KOPT-K1 (cell line): ENCODE measurements at regions not wholly inside any gene's neighbourhood (a gene's known extent, or its start where the extent isn't known, plus 50 kb on each side); places are given as distances from the start of the nearest gene placed in this dataset.

Experiments
- H3K27ac ChIP-seq: fragments of 200-600 bp; sonication (generic); 2 replicates; pipeline ENCODE4 v1.5.1; 2016; ENCODE audit warnings: antibody characterized with exemption, mild to moderate bottlenecking, low read depth, low read length; ENCODE audit not compliant: poor library complexity, severe bottlenecking
- H3K36me3 ChIP-seq: fragments of 200-600 bp; sonication (generic); 2 replicates; pipeline ENCODE4 v1.5.1; 2017; ENCODE audit warnings: antibody characterized with exemption, mild to moderate bottlenecking, low read length, moderate library complexity; ENCODE audit not compliant: insufficient read depth
- H3K9me3 ChIP-seq: fragments of 200-600 bp; sonication (generic); 2 replicates; pipeline ENCODE4 v1.5.1; 2017; ENCODE audit warnings: antibody characterized with exemption, low read length, mild to moderate bottlenecking; ENCODE audit not compliant: insufficient read depth, poor library complexity, severe bottlenecking

DNA sequence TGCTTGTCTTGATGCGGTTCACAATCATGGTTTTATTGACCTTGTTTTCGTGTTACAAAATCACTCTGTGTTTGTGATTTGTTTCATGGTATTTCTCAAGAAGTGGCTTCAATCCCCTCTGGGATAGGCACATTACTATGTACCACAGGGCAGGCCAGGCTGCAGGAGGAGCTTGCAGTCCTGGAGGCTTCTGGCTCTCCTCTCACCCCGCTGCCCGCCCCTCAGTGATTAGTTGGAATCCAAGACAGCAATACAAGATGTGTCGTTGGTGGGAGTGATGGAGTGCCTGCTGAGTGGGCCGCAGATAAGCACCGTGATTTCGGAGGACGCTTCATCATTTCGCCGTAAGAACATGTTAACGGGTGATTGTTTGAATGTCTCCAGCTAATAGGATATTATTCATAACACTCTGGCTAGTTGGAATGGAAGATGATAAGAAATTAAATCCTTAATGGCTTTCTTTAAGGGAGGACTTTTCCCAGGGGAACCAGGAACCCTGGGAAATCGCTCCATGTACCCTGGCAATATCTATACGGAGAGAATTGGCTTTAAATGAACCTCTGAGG, 384.4 kb downstream of the MIAT start:
- no peaks in the 10 kb centered on the region for H3K36me3 ChIP-seq
- peaks cover 4% of the 10 kb centered on the region for H3K9me3 ChIP-seq

DNA sequence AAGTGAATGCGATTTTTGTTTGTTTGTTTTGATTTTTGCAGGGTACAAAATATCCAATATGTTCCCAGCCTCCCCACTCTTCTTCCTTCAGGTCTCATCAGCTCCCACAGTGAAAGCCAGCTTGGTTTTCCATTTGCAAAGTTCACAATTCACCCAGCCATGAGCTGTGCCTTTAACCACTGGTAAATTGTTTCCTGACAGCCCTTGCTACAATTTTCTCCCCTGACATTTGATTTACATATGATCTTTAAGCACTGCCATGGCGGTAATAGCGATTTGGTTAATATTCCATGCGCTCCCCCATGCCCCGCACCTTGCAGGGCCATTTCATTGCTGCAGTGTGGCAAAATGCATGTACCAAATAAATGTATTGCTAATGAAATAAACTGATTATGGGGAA, 385.9 kb downstream of the MIAT start:
- Histone ChIP-seq H3K36me3 (no peaks in the 10 kb centered on the region), H3K9me3 (peaks cover 6% of the 10 kb centered on the region), H3K27ac (no peak overlapping the region)

More for the DNA sequence above, 384.4 kb downstream of the MIAT start:
- no peak overlapping the region for H3K27ac ChIP-seq

GRCh38 chr22:27045103-27045947, 387.9 kb downstream of the MIAT start:
- Histone ChIP-seq H3K9me3 (peaks cover 6% of the 10 kb centered on the region), H3K27ac (no peak overlapping the region), H3K36me3 (no peaks in the 10 kb centered on the region)

DNA sequence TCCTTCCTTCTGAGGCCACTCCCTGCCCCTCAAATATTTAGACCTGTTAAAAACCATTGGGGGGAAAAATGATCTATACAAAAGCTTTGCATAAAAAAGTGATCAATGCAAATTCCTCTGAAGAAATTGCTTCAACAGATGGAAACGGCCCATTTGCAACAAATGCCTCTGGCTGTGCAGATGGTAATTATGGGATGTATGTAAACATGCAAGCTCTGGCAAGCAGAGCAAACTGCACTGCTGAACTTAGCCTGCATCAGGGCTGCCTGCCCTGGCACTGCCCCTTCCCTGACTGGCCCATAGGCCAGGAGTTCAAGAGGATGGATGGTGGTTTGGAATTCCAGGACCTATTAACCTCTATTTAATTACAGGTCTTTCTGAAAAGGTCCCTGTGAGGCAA, 388.7 kb downstream of the MIAT start:
- Histone ChIP-seq H3K36me3 (no peaks in the 10 kb centered on the region), H3K9me3 (peaks cover 6% of the 10 kb centered on the region), H3K27ac (no peak overlapping the region)

DNA sequence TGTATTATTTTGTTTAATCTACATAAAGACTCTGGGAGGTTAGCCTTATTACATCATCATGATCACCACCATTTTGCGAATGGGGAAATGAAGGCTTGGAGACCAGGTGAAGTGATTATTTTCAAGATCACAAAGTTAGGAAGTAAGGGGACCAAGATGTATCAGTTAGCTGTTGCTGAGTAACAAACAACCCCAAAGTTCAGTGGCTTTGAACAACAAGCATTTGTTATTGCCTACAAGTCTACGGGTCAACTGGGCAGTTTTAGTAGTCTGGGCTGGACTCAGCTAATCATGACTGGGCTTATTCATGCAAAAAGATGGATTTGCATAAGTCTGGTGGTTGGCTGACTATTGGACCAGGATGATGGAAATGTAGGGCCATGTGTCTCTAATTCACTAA, 389.2 kb downstream of the MIAT start:
- peaks cover 6% of the 10 kb centered on the region for H3K9me3 ChIP-seq
- H3K27ac ChIP-seq = no peak overlapping the region
- no peaks in the 10 kb centered on the region for H3K36me3 ChIP-seq

- Histone ChIP-seq H3K36me3 (no peaks in the 10 kb centered on the region), H3K9me3 (peaks cover 6% of the 10 kb centered on the region), H3K27ac (no peak overlapping the region)
Measured at GRCh38 chr22:27050771-27051170, 393.4 kb downstream of the MIAT start.

DNA sequence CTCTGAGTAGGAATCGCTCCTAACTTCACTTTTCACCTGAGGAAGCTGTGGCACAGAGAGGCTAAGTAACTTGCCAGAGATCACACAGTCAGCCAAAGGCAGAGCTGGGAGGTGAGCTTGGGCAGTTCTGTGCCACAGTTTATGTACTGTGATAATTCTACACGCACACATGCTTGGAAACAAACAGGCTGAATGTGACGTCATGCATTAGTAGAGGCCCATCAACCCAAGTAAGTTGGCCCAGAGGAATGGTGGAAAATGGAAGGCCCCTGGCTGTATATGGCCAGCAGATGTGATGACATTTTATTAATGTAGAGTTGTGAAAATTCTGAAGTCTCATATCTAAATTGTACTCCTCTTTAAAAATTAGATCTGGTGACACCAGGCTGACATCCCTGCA, 394.0 kb downstream of the MIAT start:
- H3K27ac ChIP-seq = no peak overlapping the region

DNA sequence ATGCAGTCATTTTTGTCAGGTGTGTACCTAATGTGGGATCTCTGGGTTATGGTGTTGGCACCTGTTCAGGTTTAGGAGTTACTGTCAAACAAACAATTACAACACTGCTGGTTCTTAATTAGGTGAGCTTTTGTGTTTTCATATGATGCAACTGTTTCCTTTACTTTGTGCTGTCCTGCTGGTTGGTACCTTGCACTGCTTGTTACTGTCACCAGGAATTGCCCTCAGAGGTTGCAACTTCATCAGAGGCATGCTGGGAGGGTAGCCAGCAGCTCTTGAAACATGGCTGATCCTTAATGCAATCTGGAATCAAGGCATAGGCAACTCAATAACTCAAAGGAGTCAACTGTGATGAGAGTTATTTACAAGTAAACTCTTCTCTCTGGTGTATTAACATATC, 400.3 kb downstream of the MIAT start:
- no peak overlapping the region for H3K27ac ChIP-seq
- no peaks in the 10 kb centered on the region for H3K36me3 ChIP-seq
- no peaks in the 10 kb centered on the region for H3K9me3 ChIP-seq

More for the DNA sequence above, 394.0 kb downstream of the MIAT start:
- Histone ChIP-seq H3K9me3 (peaks cover 6% of the 10 kb centered on the region), H3K36me3 (no peaks in the 10 kb centered on the region)

DNA sequence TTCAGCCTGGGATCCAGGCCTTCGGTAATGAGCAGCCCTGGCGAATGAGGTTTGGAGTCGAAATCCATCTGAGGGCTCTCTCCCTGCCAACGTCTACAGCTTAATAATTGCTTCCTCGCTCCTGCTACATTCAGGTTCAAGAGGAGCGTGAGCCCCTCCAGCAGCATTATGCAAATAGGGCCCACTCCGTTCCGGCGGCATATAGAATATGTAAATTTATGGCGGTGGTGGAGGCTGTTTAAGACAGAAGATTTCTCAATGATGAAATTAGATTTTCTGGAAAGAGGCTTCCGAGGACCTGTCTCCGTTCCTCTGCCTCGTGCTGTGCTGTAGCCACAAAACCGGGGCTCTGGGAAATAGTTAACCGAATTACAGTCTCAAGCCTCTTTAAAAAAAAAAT, 402.8 kb downstream of the MIAT start:
- Histone ChIP-seq H3K27ac (no peak overlapping the region), H3K36me3 (no peaks in the 10 kb centered on the region), H3K9me3 (no peaks in the 10 kb centered on the region)

DNA sequence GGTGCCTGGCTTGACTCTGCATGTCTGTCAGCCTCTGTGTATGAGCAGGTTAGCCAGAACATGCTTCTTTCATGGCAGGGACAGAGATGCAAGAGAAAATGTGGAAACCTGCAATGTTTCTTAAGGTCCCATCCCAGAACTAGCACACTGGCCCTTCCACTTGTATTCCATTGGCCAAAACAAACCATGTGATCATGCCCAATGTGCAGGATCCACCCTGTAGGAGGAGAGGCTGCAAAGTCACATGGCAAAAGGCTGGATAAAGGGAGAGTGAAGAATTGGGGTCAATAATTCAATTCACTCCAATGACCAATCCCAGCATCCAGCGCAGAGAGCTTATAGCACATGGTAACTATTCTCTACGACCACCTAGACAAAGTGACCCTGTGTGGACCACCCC, 405.5 kb downstream of the MIAT start:
- Histone ChIP-seq H3K36me3 (no peaks in the 10 kb centered on the region), H3K9me3 (no peaks in the 10 kb centered on the region), H3K27ac (no peak overlapping the region)

DNA sequence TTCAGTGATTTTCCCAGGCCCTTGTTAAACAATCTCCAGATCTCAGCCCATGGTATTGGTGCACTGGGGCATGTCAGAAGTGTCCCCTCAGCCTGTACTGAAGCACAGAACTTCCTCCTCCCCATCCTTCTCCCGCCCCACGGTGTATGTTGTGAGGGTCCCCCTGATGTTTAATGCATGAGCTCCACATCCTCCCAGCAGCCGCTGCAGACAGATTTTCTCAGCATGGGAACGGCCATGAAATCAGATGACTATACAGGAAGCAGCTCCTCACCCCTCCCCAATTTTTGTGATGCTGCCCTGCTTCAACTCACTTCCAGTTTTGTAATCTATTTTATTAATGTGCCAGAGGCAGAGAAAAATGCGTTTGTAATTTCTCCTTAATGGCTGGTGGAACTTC, 406.0 kb downstream of the MIAT start:
- Histone ChIP-seq H3K27ac (no peak overlapping the region), H3K36me3 (no peaks in the 10 kb centered on the region), H3K9me3 (no peaks in the 10 kb centered on the region)

DNA sequence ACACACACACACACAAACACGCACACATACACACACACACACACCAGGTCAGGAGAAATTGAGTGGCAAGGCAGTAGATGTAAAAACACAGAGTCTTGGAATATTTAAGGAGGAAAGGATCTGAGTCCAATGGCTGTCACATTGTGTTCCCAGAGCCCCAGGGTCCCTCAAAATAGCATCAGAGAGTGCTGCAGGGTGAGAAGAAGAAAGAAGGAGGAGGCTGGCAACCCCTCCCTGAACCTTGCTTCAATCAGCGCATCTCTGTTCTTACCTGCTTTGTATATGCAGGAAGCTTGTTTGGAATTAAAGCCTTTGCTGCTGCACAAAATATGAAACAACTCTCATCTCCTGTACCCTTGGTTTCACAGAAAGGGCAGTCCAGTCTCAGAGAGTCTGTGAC, 406.5 kb downstream of the MIAT start:
- H3K9me3 ChIP-seq = no peaks in the 10 kb centered on the region
- H3K27ac ChIP-seq = no peak overlapping the region
- no peaks in the 10 kb centered on the region for H3K36me3 ChIP-seq

DNA sequence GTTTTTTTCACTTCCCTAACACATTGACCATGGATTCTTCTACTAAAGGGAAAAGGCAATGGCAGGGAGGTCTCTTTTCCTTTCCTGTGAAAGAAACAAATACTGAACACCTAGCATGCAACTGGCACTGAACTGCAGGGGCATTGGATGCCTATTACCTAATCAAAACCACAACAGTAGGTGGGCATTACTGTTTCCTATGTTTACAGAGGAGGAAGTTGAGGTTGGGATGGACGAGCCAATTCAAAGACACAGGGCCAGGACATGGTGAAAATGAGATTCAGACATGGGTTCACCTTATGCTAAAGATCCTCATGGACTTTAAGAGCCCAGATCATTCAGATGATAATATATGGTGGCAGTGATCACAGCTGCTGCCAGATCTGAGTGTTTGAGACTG, 407.0 kb downstream of the MIAT start:
- H3K27ac ChIP-seq = no peak overlapping the region
- no peaks in the 10 kb centered on the region for H3K9me3 ChIP-seq
- H3K36me3 ChIP-seq = no peaks in the 10 kb centered on the region

DNA sequence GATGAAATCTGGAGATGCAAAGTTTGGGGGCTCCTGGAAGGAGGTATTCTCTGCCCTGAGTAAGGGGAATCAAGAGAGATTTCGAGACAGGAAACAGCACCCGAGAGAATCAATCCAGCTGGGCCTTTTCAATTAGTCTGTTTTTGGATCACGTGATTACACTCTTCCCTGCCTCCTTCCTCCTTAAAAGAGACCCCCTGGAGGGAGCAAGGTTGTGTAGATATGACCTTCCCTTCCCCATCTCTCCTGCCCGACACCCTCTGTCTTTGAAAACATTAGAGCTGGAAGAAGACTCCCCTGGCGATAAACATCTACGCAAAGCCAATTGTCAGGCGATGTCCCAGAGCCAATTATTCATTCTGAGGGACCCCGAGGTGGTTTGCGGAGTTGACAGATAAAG, 407.9 kb downstream of the MIAT start:
- Histone ChIP-seq H3K27ac (no peak overlapping the region), H3K9me3 (no peaks in the 10 kb centered on the region), H3K36me3 (no peaks in the 10 kb centered on the region)

DNA sequence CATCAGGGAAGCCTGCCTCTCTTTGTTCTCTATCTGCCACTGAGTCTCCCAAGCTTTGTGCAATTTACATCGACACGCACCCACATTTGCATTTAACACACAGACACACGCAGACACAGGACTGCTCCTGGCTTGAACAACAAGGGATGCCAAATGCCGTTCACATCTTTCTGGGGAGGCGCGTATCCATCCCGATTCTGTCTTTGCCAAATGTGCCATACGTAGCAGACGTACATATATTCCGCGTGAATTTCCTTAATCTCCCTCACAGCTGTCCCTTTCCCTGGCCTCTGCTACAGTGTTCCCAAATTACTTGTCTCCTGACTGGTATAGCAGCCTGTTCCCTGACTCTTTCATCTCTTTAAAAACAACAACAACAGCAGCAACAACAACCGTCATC, 409.5 kb downstream of the MIAT start:
- Histone ChIP-seq H3K27ac (no peak overlapping the region), H3K9me3 (no peaks in the 10 kb centered on the region), H3K36me3 (no peaks in the 10 kb centered on the region)

DNA sequence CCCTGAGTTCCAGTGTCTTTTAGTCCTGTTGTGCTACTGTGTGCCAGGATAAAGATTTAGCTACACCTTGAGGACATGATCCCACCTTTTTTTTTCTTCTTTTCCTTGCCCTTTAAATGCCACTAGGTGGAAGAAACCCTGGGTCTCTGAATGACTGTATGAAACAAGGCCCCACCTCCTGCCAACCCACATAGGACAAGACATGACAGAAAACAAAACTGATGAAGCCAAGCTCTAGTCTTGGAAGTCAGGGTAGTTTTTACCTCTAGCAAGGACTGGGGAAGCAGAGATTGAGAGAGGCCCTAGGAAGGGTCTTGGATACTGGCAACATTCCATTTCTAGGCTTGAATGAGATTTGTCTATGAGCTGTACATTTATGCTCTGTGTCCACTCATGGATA, 410.7 kb downstream of the MIAT start:
- Histone ChIP-seq H3K36me3 (no peaks in the 10 kb centered on the region), H3K27ac (no peak overlapping the region), H3K9me3 (no peaks in the 10 kb centered on the region)
